IPS-18a (cell line): ENCODE measurements at regions not wholly inside any gene's neighbourhood (a gene's known extent, or its start where the extent isn't known, plus 50 kb on each side); places are given as distances from the start of the nearest gene placed in this dataset.
"Not testable (repeated sequence)": the region's sequence is repeated elsewhere in the genome, so short reads cannot be mapped to it uniquely, and the experiment has no call there.

Experiments used
- H3K27ac ChIP-seq: one replicate; pipeline ENCODE4 v1.5.1; 2013; ENCODE audit warnings: low read length
- H3K27me3 ChIP-seq: one replicate; pipeline ENCODE4 v1.6.1; 2013; ENCODE audit warnings: mild to moderate bottlenecking, low read length; ENCODE audit not compliant: control insufficient read depth, insufficient read depth
- H3K36me3 ChIP-seq: one replicate; pipeline ENCODE4 v1.6.1; 2013; ENCODE audit warnings: low read depth, low read length; ENCODE audit not compliant: control insufficient read depth
- H3K4me1 ChIP-seq: one replicate; pipeline ENCODE4 v1.6.1; 2013; ENCODE audit warnings: low read depth, low read length; ENCODE audit not compliant: control insufficient read depth
- H3K4me3 ChIP-seq: one replicate; pipeline ENCODE4 v1.5.1; 2013; ENCODE audit warnings: low read length
- H3K9ac ChIP-seq: one replicate; pipeline ENCODE4 v1.6.1; 2013; ENCODE audit warnings: mild to moderate bottlenecking, low read length, moderate library complexity
- H3K9me3 ChIP-seq: one replicate; pipeline ENCODE4 v1.6.1; 2013; ENCODE audit warnings: low read depth, low read length; ENCODE audit not compliant: control insufficient read depth

GRCh38 chr20:30597429-30597828 lies 660.0 kb upstream of the DEFB115 start:
- not testable (repeated sequence) for H3K4me3 ChIP-seq, H3K9me3 ChIP-seq, H3K9ac ChIP-seq, H3K27me3 ChIP-seq, H3K36me3 ChIP-seq, H3K27ac ChIP-seq, H3K4me1 ChIP-seq

- Histone ChIP-seq H3K27ac (no peak overlapping the region), H3K36me3 (no peaks in the 10 kb centered on the region), H3K9me3 (no peaks in the 10 kb centered on the region), H3K4me1 (no peaks in the 10 kb centered on the region), H3K27me3 (no peaks in the 10 kb centered on the region), H3K9ac (no peak overlapping the region), H3K4me3 (no peak overlapping the region)
Observed at GRCh38 chr20:30598460-30599230, 658.8 kb upstream of the DEFB115 start.

- Histone ChIP-seq H3K9me3 (no peaks in the 10 kb centered on the region), H3K36me3 (no peaks in the 10 kb centered on the region), H3K27me3 (no peaks in the 10 kb centered on the region), H3K9ac (no peak overlapping the region), H3K4me1 (no peaks in the 10 kb centered on the region), H3K27ac (no peak overlapping the region), H3K4me3 (no peak overlapping the region)
Observed at GRCh38 chr20:30599990-30600389, 657.5 kb upstream of the DEFB115 start.

GRCh38 chr20:30601974-30602373 lies 655.5 kb upstream of the DEFB115 start:
- Histone ChIP-seq H3K36me3 (no peaks in the 10 kb centered on the region), H3K27ac (no peak overlapping the region), H3K9me3 (peaks cover 7% of the 10 kb centered on the region), H3K9ac (no peak overlapping the region), H3K27me3 (no peaks in the 10 kb centered on the region), H3K4me3 (no peak overlapping the region), H3K4me1 (no peaks in the 10 kb centered on the region)

- Histone ChIP-seq H3K9ac (no peak overlapping the region), H3K9me3 (peaks cover 11% of the 10 kb centered on the region), H3K27ac (no peak overlapping the region), H3K4me1 (no peaks in the 10 kb centered on the region), H3K4me3 (no peak overlapping the region), H3K27me3 (no peaks in the 10 kb centered on the region), H3K36me3 (no peaks in the 10 kb centered on the region)
Observed at GRCh38 chr20:30602424-30602823, 655.0 kb upstream of the DEFB115 start.

- no peak overlapping the region for H3K9ac ChIP-seq
- no peak overlapping the region for H3K27ac ChIP-seq
- H3K36me3 ChIP-seq, result no peaks in the 10 kb centered on the region
- no peaks in the 10 kb centered on the region for H3K27me3 ChIP-seq
- peaks cover 15% of the 10 kb centered on the region for H3K9me3 ChIP-seq
- H3K4me1 ChIP-seq, result no peaks in the 10 kb centered on the region
- H3K4me3 ChIP-seq, result no peak overlapping the region
Observed at GRCh38 chr20:30606990-30607389, 650.5 kb upstream of the DEFB115 start.

GRCh38 chr20:30610029-30610693 lies 647.3 kb upstream of the DEFB115 start:
- Histone ChIP-seq H3K9ac (no peak overlapping the region), H3K4me1 (no peaks in the 10 kb centered on the region), H3K27me3 (no peaks in the 10 kb centered on the region), H3K36me3 (no peaks in the 10 kb centered on the region), H3K4me3 (no peak overlapping the region), H3K27ac (no peak overlapping the region), H3K9me3 (peaks cover 15% of the 10 kb centered on the region)

- no peak overlapping the region for H3K9ac ChIP-seq
- peaks cover 15% of the 10 kb centered on the region for H3K9me3 ChIP-seq
- no peak overlapping the region for H3K27ac ChIP-seq
- no peaks in the 10 kb centered on the region for H3K27me3 ChIP-seq
- no peak overlapping the region for H3K4me3 ChIP-seq
- no peaks in the 10 kb centered on the region for H3K4me1 ChIP-seq
- H3K36me3 ChIP-seq, result no peaks in the 10 kb centered on the region
Observed at GRCh38 chr20:30610751-30611150, 646.7 kb upstream of the DEFB115 start.

- H3K4me3 ChIP-seq, result no peak overlapping the region
- peaks cover 13% of the 10 kb centered on the region for H3K9me3 ChIP-seq
Observed at GRCh38 chr20:30611239-30611984, 646.1 kb upstream of the DEFB115 start.

GRCh38 chr20:30612344-30612743 lies 645.1 kb upstream of the DEFB115 start:
- Histone ChIP-seq H3K4me3 (no peak overlapping the region), H3K9ac (no peak overlapping the region), H3K4me1 (no peaks in the 10 kb centered on the region), H3K27me3 (no peaks in the 10 kb centered on the region), H3K27ac (no peak overlapping the region), H3K36me3 (no peaks in the 10 kb centered on the region), H3K9me3 (peaks cover 4% of the 10 kb centered on the region)

More at GRCh38 chr20:30611239-30611984, 646.1 kb upstream of the DEFB115 start:
- Histone ChIP-seq H3K27me3 (no peaks in the 10 kb centered on the region), H3K4me1 (no peaks in the 10 kb centered on the region), H3K9ac (no peak overlapping the region), H3K36me3 (no peaks in the 10 kb centered on the region), H3K27ac (no peak overlapping the region)

- not testable (repeated sequence) for H3K4me3 ChIP-seq, H3K36me3 ChIP-seq, H3K27me3 ChIP-seq, H3K27ac ChIP-seq, H3K9me3 ChIP-seq, H3K4me1 ChIP-seq, H3K9ac ChIP-seq
Observed at GRCh38 chr20:30621346-30621745, 636.1 kb upstream of the DEFB115 start.
